ENCODE measurements at regions not wholly inside any gene's neighbourhood (a gene's known extent, or its start where the extent isn't known, plus 50 kb on each side); places are given as distances from the start of the nearest gene placed in this dataset.

DNA sequence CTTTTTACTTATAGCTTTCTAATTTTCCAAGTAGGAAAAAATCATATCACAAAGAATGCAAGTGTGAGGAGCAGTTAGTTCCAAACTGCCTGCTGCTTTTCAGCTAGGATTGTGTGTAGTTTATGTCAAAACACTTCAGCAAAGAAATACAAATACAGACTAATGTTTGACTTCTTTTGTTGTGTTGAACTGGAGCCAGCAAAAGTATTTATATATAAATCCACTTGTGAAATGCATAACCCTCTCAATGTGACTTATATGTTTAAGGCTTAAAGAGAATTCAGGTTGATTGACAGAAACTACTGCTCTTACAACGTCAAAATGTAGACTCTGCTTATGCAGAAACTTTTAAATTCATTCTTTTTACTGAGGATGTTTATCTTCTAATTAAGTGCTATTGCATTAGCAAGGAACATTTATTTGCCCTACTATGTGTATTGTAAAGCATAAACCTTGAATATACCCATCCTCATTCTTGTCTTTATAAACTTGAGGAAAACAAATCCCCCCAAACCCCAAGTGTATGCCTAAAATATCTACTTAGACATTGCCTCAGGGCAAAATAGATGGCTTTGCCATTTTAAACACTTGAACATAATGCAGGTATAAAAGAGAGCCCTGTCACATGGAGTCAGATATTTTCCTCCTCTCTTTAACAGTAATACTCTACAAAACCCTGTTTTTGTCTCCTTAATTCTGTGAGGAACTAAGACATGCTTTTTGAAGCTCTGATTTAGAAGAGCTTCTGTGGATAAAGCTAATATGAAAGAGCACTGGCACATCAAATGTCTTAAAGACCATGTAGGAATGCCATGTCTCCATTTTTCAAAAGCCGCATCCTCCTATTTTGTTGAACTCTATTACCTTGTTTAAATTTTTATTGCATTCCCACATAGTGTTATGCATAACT is 302.8 kb upstream of the TBC1D5 start:
- no peak for DNase-seq (ENCODE audit: low read depth)

DNA sequence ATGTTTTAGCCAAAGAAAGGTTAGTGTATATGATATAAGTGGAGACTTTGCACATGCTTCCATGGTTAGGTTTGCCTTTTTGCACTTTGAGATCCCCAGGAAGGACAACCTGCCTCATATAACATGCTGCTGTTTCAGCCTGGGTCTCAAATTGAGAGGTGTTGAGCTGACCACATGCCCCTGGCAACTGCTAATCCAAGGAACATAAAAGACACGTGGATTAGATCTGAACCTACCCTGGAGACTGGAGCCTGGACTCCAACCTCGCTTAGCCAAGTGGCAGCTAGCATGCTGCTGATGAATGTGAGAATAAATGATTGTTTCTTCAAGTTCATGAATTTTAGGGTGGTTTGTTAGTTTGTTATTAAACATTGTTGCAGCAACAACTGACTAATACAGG is 301.8 kb upstream of the TBC1D5 start:
- DNase-seq (ENCODE audit: low read depth) = no peak

DNA sequence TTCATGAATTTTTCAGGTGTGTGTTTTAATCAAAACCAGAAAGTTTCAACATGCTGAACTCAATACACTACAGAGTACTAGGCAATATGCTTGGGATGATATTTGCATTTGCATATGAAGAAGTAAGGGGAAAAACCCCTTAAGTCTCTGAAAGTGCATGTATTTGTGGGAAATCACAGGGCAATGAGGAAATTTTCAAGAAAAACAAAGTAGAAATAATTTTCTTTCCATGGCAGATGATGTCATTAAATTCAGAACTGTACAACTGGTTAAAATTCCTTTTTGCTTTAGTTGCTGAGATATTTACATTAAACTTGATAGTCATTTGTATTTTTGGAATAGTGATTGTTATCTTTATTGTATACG is 294.0 kb upstream of the TBC1D5 start:
- no peak for DNase-seq (ENCODE audit: low read depth)

DNA sequence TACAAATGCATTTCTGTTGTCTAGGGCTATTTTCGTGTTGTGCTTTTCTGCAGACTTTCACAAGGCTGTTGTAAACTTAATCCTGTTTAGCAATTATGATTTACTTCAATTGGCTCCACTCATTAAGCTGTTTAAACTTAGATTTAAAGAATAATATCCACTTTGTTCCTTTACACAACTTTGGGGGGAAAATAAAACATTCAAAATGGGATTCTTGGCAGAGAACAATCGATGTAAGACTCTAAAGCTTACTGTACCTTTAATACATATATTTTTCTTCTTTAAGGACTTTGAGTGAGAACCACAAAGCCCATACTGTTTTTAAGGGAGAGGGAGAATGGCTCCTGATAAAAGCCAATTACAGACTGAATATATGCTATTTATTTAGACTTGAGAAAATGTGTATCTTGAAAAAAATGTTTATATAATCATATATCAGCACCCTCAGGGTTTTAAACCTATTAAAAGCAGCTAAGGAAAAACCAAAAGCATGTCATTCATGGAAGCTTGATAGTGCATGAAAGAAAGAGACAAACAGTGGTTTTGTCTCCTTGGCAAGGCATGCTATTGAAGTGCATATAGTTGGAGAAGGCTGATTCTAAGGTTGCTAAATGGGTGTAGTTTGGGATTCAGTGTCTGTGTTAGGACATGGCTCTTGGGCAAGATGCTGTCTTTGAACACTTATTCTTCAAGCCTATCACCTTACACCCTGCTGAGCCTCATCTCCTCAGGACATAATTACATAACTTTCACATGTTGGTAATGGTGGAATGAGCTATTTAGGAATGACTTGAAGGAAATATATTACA is 293.4 kb upstream of the TBC1D5 start:
- no peak for DNase-seq (ENCODE audit: low read depth)

DNA sequence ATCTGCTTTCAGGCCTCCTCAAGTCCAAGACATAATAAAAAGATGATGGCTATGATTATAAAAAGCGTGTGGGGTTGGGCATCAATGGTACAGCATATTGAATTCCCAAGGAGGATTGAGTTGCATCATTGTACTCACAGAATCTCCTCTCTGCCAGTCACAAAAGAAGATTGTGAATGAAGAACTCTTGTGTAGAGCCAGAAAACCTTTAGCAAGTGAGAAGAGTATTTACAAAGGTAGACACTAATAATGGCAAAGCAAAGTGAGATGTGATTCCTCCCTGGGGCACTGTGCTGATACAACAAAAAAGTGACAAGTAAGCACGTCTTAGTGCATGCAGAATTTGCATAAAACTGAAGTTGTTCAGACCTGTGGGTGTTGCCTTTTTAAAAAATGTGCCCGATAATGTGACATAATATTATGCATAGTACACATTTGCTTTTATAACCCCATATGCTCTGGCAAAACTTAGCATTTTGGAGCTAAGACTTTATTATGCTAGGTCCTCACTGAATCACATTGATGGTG is 291.2 kb upstream of the TBC1D5 start:
- no peak for DNase-seq (ENCODE audit: low read depth)

DNA sequence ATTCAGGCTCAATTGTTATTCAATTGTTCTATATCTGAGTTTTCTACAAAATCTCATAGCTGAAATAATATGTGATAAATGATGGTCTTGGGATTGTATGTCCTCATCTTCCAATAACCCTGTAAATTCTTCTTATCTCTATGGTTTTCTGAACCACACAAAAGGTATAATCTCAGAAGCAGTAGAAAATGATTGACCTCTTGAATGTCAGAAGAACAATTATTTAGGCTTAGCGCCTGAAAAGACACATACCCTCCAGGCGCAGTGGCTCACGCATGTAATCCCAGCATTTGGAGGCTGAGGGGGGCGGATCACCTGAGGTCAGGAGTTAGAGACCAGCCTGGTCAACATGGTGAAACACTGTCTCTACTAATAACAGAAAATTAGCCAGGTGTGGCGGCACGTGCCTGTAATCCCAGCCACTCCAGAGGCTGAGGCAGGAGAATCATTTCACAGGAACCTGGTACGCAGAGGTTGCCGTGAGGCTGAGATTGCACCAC is 288.0 kb upstream of the TBC1D5 start:
- no peak for DNase-seq (ENCODE audit: low read depth)

DNA sequence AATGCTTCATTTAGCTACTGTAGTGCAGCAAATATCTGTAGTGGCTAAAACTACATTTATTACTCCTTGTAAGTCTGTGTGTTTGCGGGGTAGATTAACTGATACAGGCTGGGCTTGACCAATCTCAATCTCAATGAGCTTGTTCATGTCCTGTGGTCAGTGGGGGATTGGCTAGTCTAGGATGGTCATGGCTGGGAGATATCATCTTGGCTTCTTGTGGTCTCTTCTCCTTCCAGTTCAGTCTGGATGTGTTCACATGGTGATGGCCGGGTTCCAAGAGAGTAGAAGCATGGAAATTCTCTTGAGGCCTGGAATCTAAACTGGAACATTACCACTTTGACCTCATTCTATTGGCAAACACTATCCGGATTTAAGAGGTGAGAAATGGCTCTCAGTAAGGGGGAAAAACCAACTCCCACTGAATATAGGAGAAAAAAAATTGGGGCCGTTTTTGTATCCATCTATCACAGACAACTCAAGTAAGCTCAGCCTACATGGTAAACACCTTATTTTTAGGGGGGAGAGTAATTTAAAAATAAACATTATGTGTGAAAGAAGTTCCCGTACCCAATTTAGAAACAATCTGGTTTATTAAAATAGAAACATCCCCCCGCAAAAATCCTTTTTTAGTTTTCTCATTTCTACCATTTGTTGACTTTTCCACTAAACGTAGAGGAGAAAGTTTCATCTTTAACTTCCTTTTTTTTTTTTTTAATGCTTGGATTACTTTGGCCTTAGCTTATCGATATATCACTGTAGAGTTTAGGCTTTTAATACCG is 284.9 kb upstream of the TBC1D5 start:
- DNase-seq (ENCODE audit: low read depth) = peak; percentile 15

DNA sequence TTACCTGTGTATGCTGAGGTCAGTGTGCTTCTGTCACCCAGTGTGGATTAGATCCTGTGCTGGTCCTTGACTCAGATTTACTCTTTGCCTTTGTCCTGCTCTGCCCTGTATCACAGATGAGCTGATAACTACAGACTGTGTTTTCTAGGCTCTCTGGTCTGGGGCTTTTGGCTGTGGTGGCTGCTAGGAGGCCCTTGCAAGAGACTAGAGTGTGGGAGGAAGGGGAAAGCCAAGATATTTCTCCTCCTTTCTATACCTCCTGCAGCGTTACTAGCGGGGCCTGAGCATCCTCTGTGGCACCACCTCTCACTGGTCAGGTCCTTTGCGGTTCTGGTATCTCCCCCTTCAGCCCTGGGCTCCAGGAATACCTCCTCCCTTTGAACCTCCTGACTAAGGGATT is 282.3 kb upstream of the TBC1D5 start:
- DNase-seq (ENCODE audit: low read depth) = no peak

DNA sequence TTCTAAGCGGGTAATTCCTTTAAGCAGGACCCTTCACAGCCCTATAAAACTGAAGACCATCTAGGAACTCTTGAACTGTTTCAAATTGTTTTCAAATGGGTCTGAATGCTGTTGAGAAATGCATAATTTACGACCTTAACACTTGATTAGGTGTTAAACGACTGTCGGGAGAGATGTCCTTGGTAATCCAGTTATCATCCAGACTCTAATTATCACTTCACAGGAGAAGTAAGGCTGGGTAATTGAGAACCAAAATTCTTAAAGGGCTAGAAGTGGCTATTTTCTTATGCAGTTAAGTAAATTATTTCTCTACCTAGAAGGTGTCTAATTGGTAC is 276.7 kb upstream of the TBC1D5 start:
- no peak for DNase-seq (ENCODE audit: low read depth)

DNA sequence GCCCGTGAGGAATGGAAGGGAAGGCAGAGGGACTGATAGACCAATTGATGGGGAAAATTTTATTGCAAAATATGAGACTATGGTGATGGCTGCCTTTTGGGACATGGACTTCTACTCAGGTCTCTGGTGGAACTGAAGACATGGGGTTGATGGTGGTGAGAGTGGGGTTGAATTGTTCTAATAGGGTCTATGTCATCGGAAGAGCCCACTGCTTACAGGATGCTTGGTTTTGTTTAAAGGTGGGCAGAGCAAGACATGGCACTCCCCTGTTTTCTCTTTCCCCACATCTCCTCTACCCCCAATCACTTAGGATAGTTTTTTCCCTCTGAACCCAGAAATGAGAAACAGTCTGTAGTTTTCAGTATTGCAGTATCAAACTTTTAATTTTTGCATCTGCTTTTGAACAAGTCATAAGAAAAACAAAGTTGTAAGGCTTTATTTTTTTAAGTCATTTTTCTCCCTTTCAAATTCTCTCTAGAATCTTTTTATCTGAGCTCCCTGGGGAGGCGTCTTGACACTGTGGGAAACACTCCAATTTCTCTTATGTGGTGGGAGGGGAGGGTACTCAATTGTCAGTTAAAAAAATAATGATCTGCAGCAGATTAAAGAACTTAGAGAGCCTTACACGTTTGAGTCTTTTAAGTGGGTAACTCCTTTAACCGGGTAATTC is 276.2 kb upstream of the TBC1D5 start:
- DNase-seq (ENCODE audit: low read depth) = no peak

DNA sequence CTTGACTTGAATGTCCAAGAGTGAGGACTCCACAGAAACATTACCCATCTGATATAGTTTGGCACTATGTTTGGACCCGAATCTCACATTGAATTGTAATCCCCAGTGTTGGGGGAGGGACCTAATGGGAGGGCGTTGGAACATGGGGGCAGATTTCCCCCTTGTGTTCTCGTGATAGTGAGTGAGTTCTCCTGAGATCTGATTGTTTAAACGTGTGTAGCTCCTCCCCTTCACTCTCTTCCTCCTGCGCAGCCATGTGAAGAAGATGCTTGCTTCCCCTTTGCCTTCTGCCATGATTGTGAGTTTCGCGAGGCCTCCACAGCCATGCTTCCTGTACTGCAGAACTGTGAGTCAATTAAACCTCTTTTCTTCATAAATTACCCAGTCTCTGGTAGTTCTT is 273.9 kb upstream of the TBC1D5 start:
- no peak for DNase-seq (ENCODE audit: low read depth)

DNA sequence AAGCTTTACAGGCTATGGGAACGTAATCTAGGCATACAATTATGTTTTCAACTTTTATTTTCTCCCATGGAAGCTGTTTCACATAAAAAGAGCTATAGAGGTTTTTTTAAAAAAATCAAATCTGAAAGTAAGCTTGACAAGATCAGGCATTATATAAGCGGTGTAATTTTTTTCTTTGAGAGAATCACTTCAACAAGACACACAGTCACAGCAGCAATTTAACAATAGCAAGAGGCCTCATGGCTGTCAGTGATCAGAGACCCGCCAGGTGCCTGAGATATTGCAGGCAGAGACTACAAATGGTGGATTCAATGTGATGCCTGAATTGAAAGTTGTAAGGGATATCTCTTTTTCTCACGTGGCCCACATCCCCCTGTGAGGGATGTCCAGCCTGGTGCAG is 270.5 kb upstream of the TBC1D5 start:
- DNase-seq (ENCODE audit: low read depth) = no peak

DNA sequence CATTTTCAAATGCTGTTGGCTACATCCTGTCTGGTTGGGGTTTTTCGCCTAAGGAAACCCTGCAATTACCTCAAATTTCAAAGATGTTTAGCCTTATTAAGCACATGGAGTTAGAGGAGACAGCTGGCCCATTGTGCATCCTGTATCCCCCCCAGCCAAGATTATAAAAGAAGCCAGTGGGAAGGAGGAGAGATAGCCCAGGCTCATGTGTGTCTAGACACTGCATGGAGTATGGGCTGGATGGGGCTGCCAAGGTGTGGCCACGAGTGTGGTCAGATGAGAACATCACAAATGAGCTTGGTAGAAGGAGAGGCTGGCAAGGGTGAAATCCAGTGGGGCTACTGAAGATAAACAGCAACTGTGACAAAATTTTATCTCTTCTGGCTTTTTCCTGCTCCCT is 270.0 kb upstream of the TBC1D5 start:
- DNase-seq (ENCODE audit: low read depth) = no peak

DNA sequence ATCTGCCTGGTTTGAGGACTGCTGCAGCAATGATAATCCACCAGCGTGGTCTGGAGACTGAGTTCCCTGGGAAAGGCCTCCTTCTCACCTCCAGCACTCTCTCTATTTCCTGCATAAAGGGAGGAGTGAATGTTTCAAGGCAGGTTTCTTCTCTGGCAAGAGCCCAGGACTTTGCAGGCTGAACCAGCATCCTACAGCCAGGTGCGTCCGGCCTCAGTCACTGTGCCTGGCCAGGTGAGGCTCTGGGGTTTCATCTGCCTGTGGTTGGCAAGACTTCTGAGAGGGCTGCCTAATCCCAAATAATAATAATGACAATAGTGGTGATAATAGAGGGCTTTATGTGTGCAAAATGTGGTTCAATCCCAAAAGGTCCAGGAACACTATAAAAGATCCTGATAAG is 269.0 kb upstream of the TBC1D5 start:
- DNase-seq (ENCODE audit: low read depth) = no peak

DNA sequence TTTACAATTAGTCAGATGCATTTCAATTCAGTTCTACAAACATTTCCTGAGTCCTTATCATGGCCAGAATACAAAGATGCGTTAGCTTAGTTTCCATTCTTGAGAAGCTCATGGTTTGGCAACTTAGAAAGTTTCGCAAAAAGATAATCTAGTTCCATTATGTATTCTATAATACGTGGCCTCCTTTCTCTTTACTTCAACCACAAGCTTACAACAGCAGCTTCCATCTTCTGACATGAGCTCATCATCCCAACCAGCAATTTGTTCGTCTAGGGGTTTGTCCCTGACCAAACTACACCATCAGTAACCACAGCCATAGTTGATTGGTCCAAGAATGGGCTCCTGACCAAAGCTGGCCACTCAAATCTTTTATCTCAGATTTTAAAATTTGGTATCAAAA is 267.6 kb upstream of the TBC1D5 start:
- DNase-seq (ENCODE audit: low read depth) = no peak

DNA sequence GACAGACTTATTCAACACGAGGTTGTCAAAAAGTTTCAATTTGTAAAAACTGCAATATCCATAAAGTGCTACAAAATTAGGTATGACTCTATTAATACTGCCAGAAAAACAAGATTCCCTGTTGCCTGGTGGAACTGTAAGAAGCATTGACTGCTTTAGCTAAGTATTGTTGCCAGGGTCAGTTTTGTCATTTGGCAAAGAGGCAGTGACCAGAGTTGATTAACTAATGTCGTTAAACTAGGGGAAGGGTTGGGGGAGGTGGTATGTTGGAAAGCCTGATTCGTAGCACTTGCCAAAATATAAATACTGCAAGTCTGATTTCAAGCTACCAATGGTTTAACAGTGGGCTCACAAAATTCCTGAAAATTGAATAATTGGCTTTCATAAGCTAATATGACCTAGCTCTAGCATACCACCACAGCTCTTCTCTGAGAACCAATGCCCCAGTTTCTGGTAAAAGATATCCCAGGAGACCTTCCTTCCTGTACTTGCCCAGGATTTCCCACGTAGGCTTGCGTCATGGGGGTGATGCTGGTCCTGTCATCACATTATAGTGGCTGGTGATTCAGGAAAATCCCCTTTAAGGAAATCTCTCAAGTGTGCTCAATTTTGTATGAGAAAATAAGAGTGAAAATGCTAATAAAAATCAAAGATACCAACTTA is 266.4 kb upstream of the TBC1D5 start:
- DNase-seq (ENCODE audit: low read depth) = no peak

DNA sequence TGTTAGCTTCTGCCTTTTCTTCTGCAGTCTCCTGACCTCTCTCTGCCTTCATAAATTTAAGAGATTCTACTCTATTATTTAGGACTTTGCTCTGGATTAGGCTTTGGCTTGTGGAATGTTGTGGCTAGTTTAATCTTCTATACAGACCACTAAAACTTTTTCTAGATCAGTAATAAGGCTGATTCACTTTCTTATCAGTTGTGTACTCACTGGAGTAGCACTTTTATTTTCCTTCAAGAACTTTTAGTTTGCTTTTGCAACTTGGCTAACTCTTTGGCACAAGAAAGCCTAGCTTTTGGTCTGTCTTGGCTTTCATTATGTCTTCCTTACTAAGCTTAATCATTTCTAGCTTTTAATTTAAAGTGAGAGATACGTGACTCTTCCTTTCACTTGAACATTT is 265.5 kb upstream of the TBC1D5 start:
- no peak for DNase-seq (ENCODE audit: low read depth)

DNA sequence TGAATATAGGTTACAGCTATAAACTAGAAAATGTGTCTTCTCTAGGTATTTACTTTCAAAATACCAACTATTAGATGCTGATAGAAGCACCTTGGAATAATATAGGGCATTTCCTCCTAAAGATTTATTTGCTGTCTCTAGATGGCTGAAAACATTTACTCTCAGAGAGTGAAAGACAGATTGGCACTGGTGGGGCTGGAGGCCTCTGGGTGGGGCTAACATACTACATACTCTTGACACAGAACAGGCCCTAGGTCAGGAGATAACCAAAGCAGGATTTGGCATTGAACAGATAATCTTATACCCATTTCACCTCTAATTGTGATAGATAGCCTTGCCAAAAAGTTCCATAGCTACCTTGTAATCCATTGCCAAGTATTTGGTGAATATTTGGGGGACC is 253.3 kb upstream of the TBC1D5 start:
- DNase-seq (ENCODE audit: low read depth) = no peak

DNA sequence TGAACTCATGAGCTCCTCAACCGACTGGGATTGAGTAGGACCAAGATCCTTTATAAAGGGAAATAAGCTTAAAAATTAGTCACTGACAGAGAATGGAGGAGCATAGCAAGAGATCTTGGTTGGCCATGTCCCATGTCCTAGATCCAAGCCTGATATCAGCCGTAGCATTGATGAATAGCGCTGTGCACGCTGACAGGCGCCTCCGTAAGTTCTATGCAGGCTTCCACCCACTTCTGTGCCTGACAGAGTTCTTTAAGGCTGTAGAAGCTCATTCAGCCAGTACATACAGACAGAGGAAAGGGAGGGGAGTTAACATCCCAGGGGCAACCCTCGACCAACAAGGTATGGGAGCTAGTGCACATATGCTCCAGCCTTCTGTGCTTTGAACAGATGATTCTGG is 251.7 kb upstream of the TBC1D5 start:
- no peak for DNase-seq (ENCODE audit: low read depth)

DNA sequence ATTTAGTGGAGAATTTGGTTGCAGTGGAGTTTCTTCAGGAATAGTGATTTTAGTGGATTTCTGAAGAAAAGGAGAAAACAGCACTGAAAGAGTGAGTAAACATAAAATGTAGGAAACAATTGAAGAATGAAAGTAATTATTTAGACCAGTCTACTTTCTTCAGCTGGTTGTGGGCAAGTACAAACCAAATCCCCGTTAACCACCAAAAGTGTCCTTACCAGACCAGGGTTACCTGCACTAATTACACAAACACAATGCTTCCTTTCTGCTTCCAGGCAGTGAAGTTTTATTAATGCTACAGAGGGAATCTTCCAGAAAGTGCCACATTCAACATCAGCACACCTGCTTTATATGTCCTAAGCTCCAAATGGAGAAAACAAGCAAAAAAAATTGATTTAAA is 248.0 kb upstream of the TBC1D5 start:
- DNase-seq (ENCODE audit: low read depth) = no peak

DNA sequence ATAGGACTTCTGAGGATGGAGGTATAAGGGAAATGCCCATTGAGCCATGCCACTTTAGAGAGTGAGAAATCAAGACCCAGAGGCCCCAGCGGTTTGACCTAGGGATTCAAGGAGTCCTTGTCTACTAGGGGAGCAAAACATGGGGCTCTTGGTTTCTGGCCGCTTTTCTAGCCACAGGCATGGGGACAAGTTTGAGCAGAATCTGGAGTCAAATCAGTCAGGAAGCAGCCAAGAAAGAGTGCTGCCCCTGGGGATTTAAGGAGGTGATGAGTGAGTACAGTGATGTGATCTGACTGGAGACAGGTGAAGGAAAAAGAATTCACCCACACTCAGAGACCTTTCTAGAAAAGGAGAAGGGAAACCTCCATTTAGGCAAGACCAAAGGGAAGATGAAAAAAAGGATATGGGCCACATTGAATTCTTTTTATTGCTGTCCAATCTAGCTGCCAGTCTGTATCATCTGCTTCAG is 244.0 kb upstream of the TBC1D5 start:
- no peak for DNase-seq (ENCODE audit: low read depth)

All from renal cortical epithelial cell (primary cell).